SK-N-MC (cell line): ENCODE measurements at regions not wholly inside any gene's neighbourhood (a gene's known extent, or its start where the extent isn't known, plus 50 kb on each side); places are given as distances from the start of the nearest gene placed in this dataset.

Source experiments
- EZH2 ChIP-seq: fragments of 200-600 bp; sonication (generic); IDR thresholded peaks from one replicate; pipeline ENCODE4 v1.6.1; 2017; ENCODE audit warnings: antibody characterized with exemption
- POLR2AphosphoS5 ChIP-seq: IDR thresholded peaks from 2 replicates; pipeline ENCODE4 v1.6.1; 2012; ENCODE audit warnings: mild to moderate bottlenecking, low read depth, low read length, borderline replicate concordance

DNA sequence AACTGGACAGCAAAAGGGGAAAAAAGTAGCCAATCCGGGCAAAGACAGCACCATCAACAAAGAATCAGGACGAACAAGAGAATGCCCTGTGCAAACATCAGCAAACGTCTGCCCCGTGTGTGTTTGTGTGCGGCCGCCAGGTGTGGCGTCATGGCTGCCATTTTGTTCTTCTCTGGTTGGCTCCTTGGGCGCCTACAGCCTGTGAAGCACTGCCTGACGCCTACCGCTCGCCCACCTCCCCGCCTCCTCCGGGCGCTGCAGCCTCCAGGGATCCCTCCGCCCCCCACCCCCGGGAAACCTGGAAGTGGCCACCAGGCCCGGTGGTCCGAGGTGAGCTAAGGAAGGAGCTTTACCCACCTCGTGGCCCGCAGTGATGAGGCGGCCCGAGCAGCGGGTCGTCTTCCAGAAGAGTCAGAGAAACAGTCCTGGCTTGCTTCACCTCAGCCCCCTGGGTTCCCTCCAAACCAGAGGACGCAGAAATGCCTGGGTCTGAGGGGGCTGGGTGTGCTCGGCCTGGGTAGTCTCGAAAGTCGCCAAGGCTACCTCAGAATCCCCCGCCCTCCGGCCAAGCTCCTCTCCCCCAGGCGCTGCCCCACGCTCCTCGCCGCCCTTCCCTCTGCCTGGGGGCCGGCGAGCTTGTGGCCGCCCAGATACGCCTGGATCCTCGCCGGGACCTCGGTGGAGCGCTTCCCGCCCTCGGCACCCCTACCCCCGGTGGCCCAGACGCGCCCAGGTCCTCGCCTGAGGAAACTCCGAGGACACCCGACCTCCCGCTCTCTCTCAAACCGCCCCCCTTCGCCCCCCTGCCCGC is 61.8 kb upstream of the IL6 start:
- TF ChIP-seq EZH2, result no peak
- no peak for TF ChIP-seq POLR2AphosphoS5
